GM19395 (cell line): ENCODE measurements at regions not wholly inside any gene's neighbourhood (a gene's known extent, or its start where the extent isn't known, plus 50 kb on each side); places are given as distances from the start of the nearest gene placed in this dataset.

Experiments
- ATAC-seq: cut with Tn5 transposase; IDR thresholded peaks from one replicate; pipeline ENCODE4 v1.9.1; 2021; ENCODE audit warnings: mild to moderate bottlenecking, moderate library complexity; ENCODE audit not compliant: unreplicated experiment

- no peak for ATAC-seq
Measured at GRCh38 chr16:50856991-50857390, 115.1 kb downstream of the CYLD start.

- no peak for ATAC-seq
Measured at GRCh38 chr16:50853329-50853728, 111.4 kb downstream of the CYLD start.
